GM21423 (cell line): ENCODE measurements at regions not wholly inside any gene's neighbourhood (a gene's known extent, or its start where the extent isn't known, plus 50 kb on each side); places are given as distances from the start of the nearest gene placed in this dataset.

Experiments used
- ATAC-seq: cut with Tn5 transposase; IDR thresholded peaks from one replicate; pipeline ENCODE4 v1.9.1; 2021; ENCODE audit warnings: mild to moderate bottlenecking, moderate library complexity; ENCODE audit not compliant: unreplicated experiment

GRCh38 chr9:103397868-103398600 lies 402.9 kb downstream of the CYLC2 start:
- ATAC-seq = peak; percentile 94

DNA sequence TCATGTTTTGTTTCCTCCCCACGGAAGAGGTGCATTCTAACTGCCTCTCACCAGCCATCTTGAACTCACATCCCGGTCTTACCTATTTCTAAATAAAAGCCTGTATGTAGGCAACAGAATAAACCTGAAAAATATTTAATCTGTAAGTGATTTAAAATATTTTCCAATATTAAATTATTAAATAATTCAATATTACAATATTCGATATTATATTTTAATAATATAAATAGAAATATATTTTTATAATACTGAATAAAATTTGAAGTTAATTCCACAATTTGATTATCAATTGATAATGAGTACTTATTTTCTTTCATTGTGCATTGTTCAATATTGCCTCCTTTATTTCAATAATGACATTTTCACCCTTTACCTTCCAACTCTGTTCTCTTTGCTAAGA lies 404.4 kb downstream of the CYLC2 start:
- no peak for ATAC-seq

GRCh38 chr9:103407260-103407659 lies 412.1 kb downstream of the CYLC2 start:
- ATAC-seq = no peak

GRCh38 chr9:103410059-103410458 lies 414.9 kb downstream of the CYLC2 start:
- ATAC-seq = no peak

GRCh38 chr9:103427696-103428095 lies 432.6 kb downstream of the CYLC2 start:
- ATAC-seq = no peak

DNA sequence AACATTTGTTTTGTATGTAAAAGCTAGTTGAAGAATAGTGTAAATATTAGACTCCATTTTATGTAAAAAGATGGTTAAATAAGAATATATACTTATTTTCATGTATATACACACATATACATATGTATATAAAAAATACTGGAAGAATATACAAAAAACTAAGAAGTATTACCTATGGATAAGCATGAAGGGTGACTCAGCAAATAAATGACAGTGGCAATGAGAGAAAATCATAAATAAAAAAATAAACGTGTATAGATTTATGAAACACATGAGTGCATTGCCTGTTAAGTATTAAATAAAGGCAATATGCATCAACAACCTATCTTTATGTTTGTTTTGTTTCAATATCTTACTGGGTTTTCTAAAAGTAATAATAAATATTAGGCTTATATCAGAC lies 435.3 kb downstream of the CYLC2 start:
- ATAC-seq = no peak

DNA sequence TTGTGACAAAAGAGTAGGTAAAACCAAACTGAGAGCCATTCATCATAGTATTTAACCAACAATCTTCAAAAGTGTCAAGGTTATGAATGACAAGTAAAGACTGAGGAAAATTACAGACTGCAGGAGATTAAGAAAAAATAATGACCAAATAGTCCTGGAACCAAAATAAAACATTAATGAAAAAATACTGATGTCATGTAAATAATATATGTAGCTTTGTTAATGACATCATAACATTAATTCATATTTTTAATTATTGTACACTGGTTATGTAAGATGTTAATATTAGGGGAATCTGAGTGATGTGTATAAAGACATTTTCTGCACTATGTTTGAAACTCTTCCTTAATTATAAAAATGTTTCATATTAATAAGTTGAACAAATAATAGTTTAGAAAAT lies 436.7 kb downstream of the CYLC2 start:
- ATAC-seq = no peak

GRCh38 chr9:103444176-103444575 lies 449.0 kb downstream of the CYLC2 start:
- ATAC-seq = no peak

DNA sequence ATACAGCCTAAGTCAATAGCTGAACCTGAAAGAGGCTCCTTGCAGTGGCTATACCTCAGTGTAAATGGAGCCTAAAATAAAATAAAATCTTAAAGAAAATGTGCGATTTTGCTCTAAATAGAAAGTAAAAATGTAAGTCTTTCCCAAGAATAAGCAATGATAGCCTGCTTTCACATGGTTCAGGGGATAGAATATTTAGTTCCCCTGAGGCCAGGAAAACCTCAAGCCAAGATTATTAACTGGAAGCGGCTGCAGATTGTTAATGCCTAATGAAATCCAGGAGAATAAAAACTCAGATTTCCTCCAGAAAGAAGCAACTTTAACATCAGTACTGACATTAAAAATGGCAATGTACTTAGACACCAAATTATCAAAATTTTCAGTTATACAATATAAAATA lies 463.7 kb downstream of the CYLC2 start:
- ATAC-seq = no peak

DNA sequence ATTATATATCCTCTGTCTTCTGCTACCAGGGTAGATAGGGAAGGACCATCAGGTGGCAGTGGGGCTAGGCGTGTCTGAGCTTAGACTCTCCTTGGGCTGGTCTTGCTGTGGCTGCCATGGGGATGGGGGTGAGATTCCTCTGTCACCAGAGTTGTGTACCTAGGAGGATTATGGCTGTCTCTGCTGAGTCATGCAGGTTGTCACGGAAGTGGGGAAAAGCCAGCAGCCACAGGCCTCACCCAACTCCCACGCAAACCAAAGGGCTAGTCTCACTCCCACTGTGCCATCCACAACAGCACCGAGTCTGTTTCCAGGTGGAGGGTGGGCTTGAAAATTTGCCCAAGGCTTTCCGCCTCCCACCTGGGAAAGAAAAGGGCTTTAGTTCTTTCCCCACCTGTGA lies 476.1 kb downstream of the CYLC2 start:
- ATAC-seq = no peak

DNA sequence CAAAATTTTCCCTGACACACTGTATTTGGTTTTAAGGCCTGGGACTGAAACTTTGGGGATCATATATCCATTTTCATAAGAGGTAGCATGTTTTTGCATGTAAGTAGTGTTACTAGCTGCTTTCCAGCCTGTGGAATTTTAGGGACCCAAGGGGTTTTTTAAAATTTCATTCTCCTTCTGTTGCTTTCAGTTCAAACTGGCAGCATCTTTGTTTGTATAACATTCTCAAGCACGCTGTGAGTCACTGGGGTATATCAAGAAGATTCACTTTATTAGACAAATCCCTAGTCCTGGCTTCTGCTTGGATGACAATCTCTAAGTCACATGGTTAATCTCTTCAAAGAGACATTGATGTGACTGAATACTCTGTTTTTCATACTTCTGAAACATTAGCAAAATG lies 479.0 kb downstream of the CYLC2 start:
- ATAC-seq = no peak

GRCh38 chr9:103483471-103484096 lies 488.5 kb downstream of the CYLC2 start:
- no peak for ATAC-seq

GRCh38 chr9:103485138-103485537 lies 490.0 kb downstream of the CYLC2 start:
- ATAC-seq = no peak

- ATAC-seq = no peak
These were observed 519.6 kb downstream of the CYLC2 start for GRCh38 chr9:103514767-103515166.

DNA sequence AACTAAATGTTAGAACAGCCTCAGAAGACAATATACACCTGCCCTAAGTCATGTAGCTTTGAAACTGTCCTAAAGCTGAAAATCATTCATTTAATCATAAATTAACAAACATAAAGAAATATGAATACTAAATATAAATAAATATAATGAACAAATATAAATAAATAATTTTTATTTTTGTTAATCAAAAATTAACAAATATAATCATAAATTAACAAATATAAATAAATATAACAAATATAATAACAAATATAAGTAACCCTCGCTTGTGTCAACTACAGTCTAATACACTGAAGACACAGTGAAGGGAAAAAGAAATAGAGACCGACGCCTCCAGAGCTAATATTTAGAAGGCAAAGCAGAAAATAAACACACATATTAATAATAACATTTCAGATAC lies 527.3 kb downstream of the CYLC2 start:
- no peak for ATAC-seq

- no peak for ATAC-seq
These were observed 535.8 kb downstream of the CYLC2 start for GRCh38 chr9:103530934-103531333.

- no peak for ATAC-seq
These were observed 538.2 kb downstream of the CYLC2 start for GRCh38 chr9:103533318-103533717.

- ATAC-seq = no peak
These were observed 542.3 kb downstream of the CYLC2 start for GRCh38 chr9:103537426-103537825.

GRCh38 chr9:103545260-103545659 lies 548.8 kb upstream of the SMC2 start:
- no peak for ATAC-seq

- ATAC-seq = no peak
These were observed 541.4 kb upstream of the SMC2 start for GRCh38 chr9:103552712-103553111.

DNA sequence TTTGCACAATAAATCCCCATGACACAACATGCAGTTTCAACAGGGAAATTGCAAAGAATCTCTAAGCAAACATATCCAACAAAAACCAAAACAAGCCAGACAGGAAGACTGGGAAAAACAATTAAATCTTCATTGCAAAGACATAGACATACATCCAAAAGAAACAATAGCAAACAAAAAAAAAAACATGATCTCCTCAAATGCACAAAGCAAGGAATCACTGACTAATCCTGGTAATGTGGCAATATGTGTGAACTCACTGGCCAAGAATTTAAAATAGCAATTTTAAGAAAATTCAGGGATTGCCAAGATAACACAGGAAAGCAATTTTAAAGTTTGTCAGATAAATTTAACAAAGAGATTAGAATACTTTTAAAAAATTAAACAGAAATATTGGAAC lies 520.1 kb upstream of the SMC2 start:
- no peak for ATAC-seq

DNA sequence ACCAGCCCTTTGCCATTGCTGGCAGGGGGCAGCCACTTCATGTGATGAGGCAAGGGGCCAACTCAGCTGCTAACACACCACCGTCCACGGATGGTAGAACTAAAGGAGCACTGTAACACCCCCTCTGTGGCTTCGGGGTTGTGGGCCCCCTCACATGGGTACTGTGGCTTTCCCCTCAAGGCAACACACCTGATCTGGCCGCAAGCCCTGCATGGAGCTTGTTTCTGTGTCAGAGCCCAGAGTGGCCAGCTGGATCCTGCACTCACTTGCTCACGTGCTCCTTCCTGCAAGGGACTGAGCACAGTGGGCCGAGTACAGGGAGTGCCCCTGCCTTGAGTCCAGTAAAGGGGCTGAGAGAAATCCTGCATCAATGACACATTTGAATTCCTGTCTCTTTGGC lies 507.4 kb upstream of the SMC2 start:
- no peak for ATAC-seq

- ATAC-seq = no peak
These were observed 492.8 kb upstream of the SMC2 start for GRCh38 chr9:103601287-103601686.
